GM19397 (cell line): ENCODE measurements at regions not wholly inside any gene's neighbourhood (a gene's known extent, or its start where the extent isn't known, plus 50 kb on each side); places are given as distances from the start of the nearest gene placed in this dataset.

Experiments used
- ATAC-seq: cut with Tn5 transposase; IDR thresholded peaks from one replicate; pipeline ENCODE4 v1.9.1; 2021; ENCODE audit warnings: mild to moderate bottlenecking, moderate library complexity; ENCODE audit not compliant: unreplicated experiment

- ATAC-seq = no peak
These were observed 139.8 kb downstream of the HNMT start for GRCh38 chr2:138104071-138104470.

GRCh38 chr2:138105358-138105757 is 141.1 kb downstream of the HNMT start:
- no peak for ATAC-seq

- ATAC-seq = no peak
These were observed 142.3 kb downstream of the HNMT start for GRCh38 chr2:138106606-138107005.

- ATAC-seq = no peak
These were observed 143.0 kb downstream of the HNMT start for GRCh38 chr2:138107288-138107687.

GRCh38 chr2:138110453-138111083 is 146.3 kb downstream of the HNMT start:
- ATAC-seq = no peak

GRCh38 chr2:138112536-138112935 is 148.3 kb downstream of the HNMT start:
- ATAC-seq = no peak

- ATAC-seq = no peak
These were observed 149.7 kb downstream of the HNMT start for GRCh38 chr2:138113871-138114525.

GRCh38 chr2:138115666-138116065 is 151.4 kb downstream of the HNMT start:
- ATAC-seq = no peak

- ATAC-seq = no peak
These were observed 152.2 kb downstream of the HNMT start for GRCh38 chr2:138116456-138116855.

GRCh38 chr2:138121666-138122661 is 157.7 kb downstream of the HNMT start:
- no peak for ATAC-seq

GRCh38 chr2:138122891-138123290 is 158.6 kb downstream of the HNMT start:
- no peak for ATAC-seq

- ATAC-seq = no peak
These were observed 159.5 kb downstream of the HNMT start for GRCh38 chr2:138123741-138124140.

- no peak for ATAC-seq
These were observed 160.2 kb downstream of the HNMT start for GRCh38 chr2:138124521-138124920.

- no peak for ATAC-seq
These were observed 161.3 kb downstream of the HNMT start for GRCh38 chr2:138125306-138126288.

GRCh38 chr2:138132108-138132507 is 167.8 kb downstream of the HNMT start:
- ATAC-seq = no peak

GRCh38 chr2:138137949-138138348 is 173.7 kb downstream of the HNMT start:
- no peak for ATAC-seq

- no peak for ATAC-seq
These were observed 183.5 kb downstream of the HNMT start for GRCh38 chr2:138147796-138148195.

- ATAC-seq = no peak
These were observed 191.0 kb downstream of the HNMT start for GRCh38 chr2:138155304-138155703.

- no peak for ATAC-seq
These were observed 193.1 kb downstream of the HNMT start for GRCh38 chr2:138157372-138157771.

- ATAC-seq = no peak
These were observed 206.2 kb downstream of the HNMT start for GRCh38 chr2:138170485-138170884.
